ENCODE measurements at regions not wholly inside any gene's neighbourhood (a gene's known extent, or its start where the extent isn't known, plus 50 kb on each side); places are given as distances from the start of the nearest gene placed in this dataset.

GRCh38 chr2:240348522-240348921, 86.9 kb upstream of the GPC1 start:
- TF ChIP-seq EZH2 (IDR thresholded peaks at IDR 0.05; ENCODE audit: low read length, missing control alignments) = no peak
- no peak for TF ChIP-seq CTCF (conservative IDR thresholded peaks at IDR 0.05 in 1 of 2, IDR thresholded peaks at IDR 0.05 in 1 of 2; ENCODE audit: low read depth in 1 of 2, low read length in 2 of 2)
